Thyroid gland (tissue), 4 donors: ENCODE measurements at regions not wholly inside any gene's neighbourhood (a gene's known extent, or its start where the extent isn't known, plus 50 kb on each side); places are given as distances from the start of the nearest gene placed in this dataset.
"Not testable (repeated sequence)": the region's sequence is repeated elsewhere in the genome, so short reads cannot be mapped to it uniquely, and the experiment has no call there.

Experiments used
- DNase-seq, 2 donors: peaks; one replicate each; pipeline ENCODE4 v3.0.0-alpha.2; 2019
- H3K27ac ChIP-seq, 3 donors: fragments of 200-600 bp; sonication (generic); 1 replicate in 2 of 3; 2 replicates in 1 of 3; pipeline ENCODE4 v1.5.1; 2016 to 2019; ENCODE audit warnings: mild to moderate bottlenecking in 1 of 3, moderate library complexity in 1 of 3
- H3K27me3 ChIP-seq: fragments of 200-600 bp; sonication (generic); one replicate; pipeline ENCODE4 v1.5.1; 2019
- H3K36me3 ChIP-seq, 2 donors: fragments of 200-600 bp; sonication (generic); one replicate each; pipeline ENCODE4 v1.5.1; 2016 to 2019
- H3K4me1 ChIP-seq, 2 donors: fragments of 200-600 bp; sonication (generic); one replicate each; pipeline ENCODE4 v1.5.1; 2017 to 2019
- H3K4me3 ChIP-seq, 3 donors: fragments of 200-600 bp; sonication (generic); replicated peaks in 1 of 3; 1 replicate in 2 of 3; 2 replicates in 1 of 3; pipeline ENCODE4 v1.5.1; 2016; ENCODE audit warnings: mild to moderate bottlenecking in 1 of 3
- H3K9me3 ChIP-seq: fragments of 200-600 bp; sonication (generic); one replicate; pipeline ENCODE4 v1.5.1; 2017
- POLR2A ChIP-seq, 2 donors: fragments of 450-650 bp; IDR thresholded peaks; one replicate each; pipeline ENCODE4 v1.6.1; 2017; ENCODE audit warnings: antibody characterized with exemption in 2 of 2, mild to moderate bottlenecking in 2 of 2, moderate library complexity in 1 of 2
- WGBS, 2 donors: methylation state at CpG; one replicate each; pipeline ENCODE4 v1.1.5; 2017; 5-methylcytosine and 5-hydroxymethylcytosine counted together
- intact Hi-C: fragments of 100-400 bp; cut with DNase I; formaldehyde crosslinking; loops from one replicate; pipeline ENCODE4 v1.15.1; 2023
- TF ChIP-seq, protein P1 (sequence below), 6 experiments: fragments of 200-600 bp in 3 of 6; fragments of 450-650 bp in 3 of 6; sonication (generic) in 3 of 6; IDR thresholded peaks; one replicate each; pipeline ENCODE4 v1.5.1; 2016 to 2019; ENCODE audit warnings: antibody characterized with exemption in 6 of 6, mild to moderate bottlenecking in 2 of 6, inconsistent platforms in 1 of 6, moderate library complexity in 1 of 6

DNA sequence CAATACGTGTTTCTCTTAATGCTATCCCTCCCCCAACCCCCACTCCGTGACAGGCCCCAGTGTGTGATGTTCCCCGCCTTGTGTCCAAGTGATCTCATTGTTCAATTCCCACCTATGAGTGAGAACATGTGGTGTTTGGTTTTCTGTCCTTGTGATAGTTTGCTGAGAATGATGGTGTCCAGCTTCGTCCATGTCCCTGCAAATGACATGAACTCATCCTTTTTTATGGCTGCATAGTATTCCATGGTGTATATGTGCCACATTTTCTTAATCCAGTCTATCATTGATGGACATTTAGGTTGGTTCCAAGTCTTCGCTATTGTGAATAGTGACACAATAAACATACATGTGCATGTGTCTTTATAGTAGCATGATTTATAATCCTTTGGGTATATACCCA is 52.5 kb downstream of the KIAA0408 start:
- H3K36me3 ChIP-seq, DNase-seq, H3K9me3 ChIP-seq, intact Hi-C loops, H3K4me1 ChIP-seq, H3K4me3 ChIP-seq, H3K27me3 ChIP-seq, H3K27ac ChIP-seq: not testable (repeated sequence)
- WGBS, 2 donors, result 96% methylated on average over 5 of the region's 5 CpGs

DNA sequence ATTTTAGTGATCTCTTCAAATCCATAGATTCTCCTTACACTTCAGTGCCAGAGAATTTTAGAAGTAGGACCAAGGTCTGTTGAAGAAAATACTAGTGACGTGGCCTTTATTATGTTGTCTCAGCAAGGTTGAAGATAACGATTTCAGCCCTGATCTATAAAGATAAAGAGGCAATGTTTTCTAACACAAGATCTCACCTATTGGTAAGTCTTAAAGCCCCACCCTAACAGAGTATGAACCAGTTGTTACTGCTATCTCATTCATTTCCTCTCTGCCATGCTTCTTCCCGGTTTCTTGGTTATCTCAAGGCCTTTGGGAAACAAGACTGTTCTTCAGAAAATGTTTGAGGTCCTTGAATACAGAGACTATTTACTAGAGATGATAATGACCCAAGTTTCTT is 53.1 kb downstream of the KIAA0408 start:
- H3K27ac ChIP-seq, result no peak overlapping the region
- no peak for TF ChIP-seq POLR2A (IDR thresholded peaks at IDR 0.05)
- H3K4me1 ChIP-seq, result no peaks in the 10 kb centered on the region
- H3K4me3 ChIP-seq, result no peak overlapping the region
- H3K36me3 ChIP-seq, result no peaks in the 10 kb centered on the region
- WGBS, 2 donors, result 89 to 92% methylated on average over 3 of the region's 3 CpGs
- intact Hi-C loops, result no loop called here
- H3K9me3 ChIP-seq, result no peaks in the 10 kb centered on the region
- H3K27me3 ChIP-seq, result no peaks in the 10 kb centered on the region
- DNase-seq, result no peak

DNA sequence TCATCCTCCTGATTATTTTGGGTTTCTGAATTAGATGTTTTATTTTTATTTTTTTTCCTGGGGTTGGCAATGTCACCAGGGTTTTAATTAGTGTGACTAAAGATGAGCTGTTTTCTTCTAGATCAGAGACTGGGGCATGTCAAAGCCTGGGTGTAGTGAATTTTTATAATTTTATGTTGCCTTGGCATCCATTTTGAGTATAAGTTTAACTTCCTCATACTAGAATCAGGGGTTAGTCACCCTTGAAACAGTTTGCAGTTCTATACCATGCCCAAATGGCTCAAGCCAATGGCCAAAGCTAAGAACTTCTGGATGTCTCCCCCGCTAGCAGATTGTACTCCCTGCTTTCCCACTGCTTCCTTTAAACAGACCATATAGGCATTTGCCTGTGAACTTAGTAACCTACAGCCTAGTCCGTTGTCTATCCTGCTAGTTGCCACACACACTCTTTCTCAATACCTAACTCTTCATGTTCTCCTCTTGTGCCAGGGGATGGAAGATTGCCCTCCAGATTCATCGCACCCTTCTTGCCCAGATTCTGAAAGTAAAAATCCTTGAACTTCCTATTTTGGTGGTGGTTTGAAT is 54.5 kb downstream of the KIAA0408 start:
- H3K27ac ChIP-seq, result no peak overlapping the region
- H3K9me3 ChIP-seq, result no peaks in the 10 kb centered on the region
- TF ChIP-seq, protein P1, sequence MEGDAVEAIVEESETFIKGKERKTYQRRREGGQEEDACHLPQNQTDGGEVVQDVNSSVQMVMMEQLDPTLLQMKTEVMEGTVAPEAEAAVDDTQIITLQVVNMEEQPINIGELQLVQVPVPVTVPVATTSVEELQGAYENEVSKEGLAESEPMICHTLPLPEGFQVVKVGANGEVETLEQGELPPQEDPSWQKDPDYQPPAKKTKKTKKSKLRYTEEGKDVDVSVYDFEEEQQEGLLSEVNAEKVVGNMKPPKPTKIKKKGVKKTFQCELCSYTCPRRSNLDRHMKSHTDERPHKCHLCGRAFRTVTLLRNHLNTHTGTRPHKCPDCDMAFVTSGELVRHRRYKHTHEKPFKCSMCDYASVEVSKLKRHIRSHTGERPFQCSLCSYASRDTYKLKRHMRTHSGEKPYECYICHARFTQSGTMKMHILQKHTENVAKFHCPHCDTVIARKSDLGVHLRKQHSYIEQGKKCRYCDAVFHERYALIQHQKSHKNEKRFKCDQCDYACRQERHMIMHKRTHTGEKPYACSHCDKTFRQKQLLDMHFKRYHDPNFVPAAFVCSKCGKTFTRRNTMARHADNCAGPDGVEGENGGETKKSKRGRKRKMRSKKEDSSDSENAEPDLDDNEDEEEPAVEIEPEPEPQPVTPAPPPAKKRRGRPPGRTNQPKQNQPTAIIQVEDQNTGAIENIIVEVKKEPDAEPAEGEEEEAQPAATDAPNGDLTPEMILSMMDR (IDR thresholded peaks at IDR 0.05), result no peak
- TF ChIP-seq POLR2A (IDR thresholded peaks at IDR 0.05), result no peak
- H3K4me1 ChIP-seq, result no peaks in the 10 kb centered on the region
- WGBS, 2 donors, result 59 to 60% methylated on average over 3 of the region's 3 CpGs
- intact Hi-C loops, result no loop called here
- no peak for DNase-seq
- no peaks in the 10 kb centered on the region for H3K27me3 ChIP-seq
- no peaks in the 10 kb centered on the region for H3K36me3 ChIP-seq
- H3K4me3 ChIP-seq, result no peak overlapping the region

DNA sequence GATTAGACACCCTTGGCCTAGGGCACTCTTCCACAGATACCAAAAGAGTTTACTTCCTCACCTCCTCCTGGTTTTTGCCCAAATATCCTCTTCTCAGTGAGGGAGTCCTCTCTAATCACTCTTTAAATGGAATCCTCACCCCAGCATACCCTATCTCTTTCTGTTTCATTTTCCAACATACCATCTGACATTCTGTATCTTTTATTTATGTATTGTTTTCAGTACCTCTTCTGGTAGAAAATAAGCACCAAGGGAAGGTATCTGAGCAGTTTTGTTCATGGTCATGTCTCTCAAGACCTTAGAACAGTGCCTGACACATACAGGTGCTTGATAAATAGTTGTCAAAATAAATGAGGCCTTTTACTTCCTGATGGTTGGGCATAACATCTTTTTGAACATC is 55.1 kb downstream of the KIAA0408 start:
- intact Hi-C loops, result no loop called here
- Histone ChIP-seq H3K4me3 (no peak overlapping the region), H3K4me1 (no peaks in the 10 kb centered on the region), H3K9me3 (no peaks in the 10 kb centered on the region), H3K36me3 (no peaks in the 10 kb centered on the region), H3K27me3 (no peaks in the 10 kb centered on the region), H3K27ac (no peak overlapping the region)
- TF ChIP-seq POLR2A (IDR thresholded peaks at IDR 0.05), result no peak
- TF ChIP-seq, protein P1 (IDR thresholded peaks at IDR 0.05), result no peak
- DNase-seq, result no peak

DNA sequence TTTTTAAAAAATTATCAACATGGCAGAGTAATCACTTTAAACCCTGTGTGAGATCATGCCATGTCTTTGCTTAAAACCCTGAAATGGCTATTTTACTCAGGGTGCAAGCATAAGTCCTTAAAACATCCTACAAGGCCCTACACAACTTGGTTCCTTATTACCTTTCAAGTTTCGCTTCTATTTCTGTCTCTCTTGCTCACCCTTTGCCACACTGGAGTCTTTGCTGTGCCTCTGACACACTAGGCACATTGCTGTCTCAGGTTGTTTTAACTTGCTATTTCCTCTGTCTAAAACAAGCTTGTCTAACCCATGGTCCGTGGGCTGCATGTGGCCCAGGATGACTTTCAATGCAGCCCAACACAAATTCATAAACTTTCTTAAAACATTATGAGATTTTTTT is 55.6 kb downstream of the KIAA0408 start:
- H3K27ac ChIP-seq, result no peak overlapping the region
- TF ChIP-seq, protein P1 (IDR thresholded peaks at IDR 0.05), result no peak
- no peaks in the 10 kb centered on the region for H3K27me3 ChIP-seq
- DNase-seq, result no peak
- WGBS, 2 donors, result 87 to 95% methylated on average over 2 of the region's 2 CpGs
- H3K36me3 ChIP-seq, result no peaks in the 10 kb centered on the region
- no peaks in the 10 kb centered on the region for H3K4me1 ChIP-seq
- H3K4me3 ChIP-seq, result no peak overlapping the region
- intact Hi-C loops, result no loop called here
- no peaks in the 10 kb centered on the region for H3K9me3 ChIP-seq

DNA sequence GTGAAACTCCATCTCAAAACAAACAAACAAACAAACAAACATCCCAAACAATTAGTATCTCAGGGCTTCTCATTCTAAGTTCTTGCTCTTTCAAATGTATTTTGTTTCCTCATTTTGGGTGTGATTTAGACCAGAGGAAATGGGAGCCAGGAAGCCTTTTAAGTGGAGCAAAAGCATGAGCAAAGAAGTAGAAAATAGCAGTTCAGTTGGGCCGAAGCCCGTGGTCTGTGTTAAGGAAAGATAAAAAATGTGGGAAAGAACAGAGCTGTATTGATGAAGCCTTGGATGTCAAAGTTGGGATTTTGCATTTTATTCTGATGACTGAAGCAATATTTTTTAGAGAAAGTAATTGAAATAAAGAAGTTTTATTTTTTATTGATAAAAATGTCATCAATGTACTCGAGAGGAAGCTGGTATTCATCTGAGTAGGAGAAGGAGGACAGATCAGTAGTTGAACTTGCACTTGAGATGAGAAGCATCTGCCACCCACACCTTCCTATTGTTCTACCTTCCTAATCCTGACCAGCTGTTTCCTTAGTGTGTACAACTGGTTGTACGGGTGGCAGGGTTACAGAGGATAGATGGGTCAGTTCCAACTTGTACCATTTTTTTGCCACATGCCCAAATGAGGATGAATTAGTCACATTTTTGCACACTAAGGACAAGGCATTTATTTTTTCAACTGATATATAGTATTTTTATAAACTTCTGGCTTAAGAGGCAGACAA is 56.1 kb downstream of the KIAA0408 start:
- TF ChIP-seq, protein P1 (IDR thresholded peaks at IDR 0.05), result no peak
- TF ChIP-seq POLR2A (IDR thresholded peaks at IDR 0.05), result no peak
- H3K27ac ChIP-seq, result no peak overlapping the region
- no peak for DNase-seq
- H3K27me3 ChIP-seq, result no peaks in the 10 kb centered on the region
- WGBS, 2 donors, result 71 to 80% methylated on average over 4 of the region's 4 CpGs
- no peak overlapping the region for H3K4me3 ChIP-seq
- H3K9me3 ChIP-seq, result no peaks in the 10 kb centered on the region
- peaks cover under 1 to 2% of the 10 kb centered on the region in 2 donors for H3K4me1 ChIP-seq
- intact Hi-C loops, result no loop called here
- H3K36me3 ChIP-seq, result no peaks in the 10 kb centered on the region
